Fibroblast of pulmonary artery (primary cell): ENCODE measurements at regions not wholly inside any gene's neighbourhood (a gene's known extent, or its start where the extent isn't known, plus 50 kb on each side); places are given as distances from the start of the nearest gene placed in this dataset.

Source experiments
- DNase-seq: peaks from one replicate; pipeline ENCODE4 v3.0.0-alpha.2; 2010; ENCODE audit warnings: low read depth
- H3K4me3 ChIP-seq: replicated peaks from 2 replicates; pipeline ENCODE4 v1.5.1; 2011; ENCODE audit warnings: low read depth, mild to moderate bottlenecking, control low read depth, low read length, moderate library complexity
- TF ChIP-seq, protein P1 (sequence below): IDR thresholded peaks from 2 replicates; pipeline ENCODE4 v1.5.1; 2011; ENCODE audit warnings: mild to moderate bottlenecking, control low read depth, low read length, inconsistent platforms; ENCODE audit errors: missing control alignments

DNA sequence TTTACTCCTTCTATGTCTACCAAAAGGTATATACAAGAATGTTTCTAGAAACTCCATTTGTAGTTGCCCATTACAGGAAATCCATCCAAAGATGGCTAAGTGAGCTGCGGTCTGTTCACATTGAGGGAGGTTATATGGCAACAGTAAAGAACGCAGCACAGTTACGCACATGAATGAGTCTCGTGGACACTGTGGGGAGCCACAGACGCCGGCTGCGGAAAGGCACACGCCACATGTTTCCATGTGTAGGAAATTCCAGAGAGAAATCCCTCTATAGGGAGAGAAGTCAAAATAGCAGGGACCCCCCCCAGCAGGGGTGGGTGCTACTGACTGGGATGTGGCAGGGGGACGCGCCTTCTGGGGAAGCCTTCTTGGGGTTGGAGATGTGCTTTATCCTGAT, 139.0 kb upstream of the NCOR2 start:
- no peak for DNase-seq
- TF ChIP-seq, protein P1, sequence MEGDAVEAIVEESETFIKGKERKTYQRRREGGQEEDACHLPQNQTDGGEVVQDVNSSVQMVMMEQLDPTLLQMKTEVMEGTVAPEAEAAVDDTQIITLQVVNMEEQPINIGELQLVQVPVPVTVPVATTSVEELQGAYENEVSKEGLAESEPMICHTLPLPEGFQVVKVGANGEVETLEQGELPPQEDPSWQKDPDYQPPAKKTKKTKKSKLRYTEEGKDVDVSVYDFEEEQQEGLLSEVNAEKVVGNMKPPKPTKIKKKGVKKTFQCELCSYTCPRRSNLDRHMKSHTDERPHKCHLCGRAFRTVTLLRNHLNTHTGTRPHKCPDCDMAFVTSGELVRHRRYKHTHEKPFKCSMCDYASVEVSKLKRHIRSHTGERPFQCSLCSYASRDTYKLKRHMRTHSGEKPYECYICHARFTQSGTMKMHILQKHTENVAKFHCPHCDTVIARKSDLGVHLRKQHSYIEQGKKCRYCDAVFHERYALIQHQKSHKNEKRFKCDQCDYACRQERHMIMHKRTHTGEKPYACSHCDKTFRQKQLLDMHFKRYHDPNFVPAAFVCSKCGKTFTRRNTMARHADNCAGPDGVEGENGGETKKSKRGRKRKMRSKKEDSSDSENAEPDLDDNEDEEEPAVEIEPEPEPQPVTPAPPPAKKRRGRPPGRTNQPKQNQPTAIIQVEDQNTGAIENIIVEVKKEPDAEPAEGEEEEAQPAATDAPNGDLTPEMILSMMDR = no peak
- H3K4me3 ChIP-seq = no peak overlapping the region

DNA sequence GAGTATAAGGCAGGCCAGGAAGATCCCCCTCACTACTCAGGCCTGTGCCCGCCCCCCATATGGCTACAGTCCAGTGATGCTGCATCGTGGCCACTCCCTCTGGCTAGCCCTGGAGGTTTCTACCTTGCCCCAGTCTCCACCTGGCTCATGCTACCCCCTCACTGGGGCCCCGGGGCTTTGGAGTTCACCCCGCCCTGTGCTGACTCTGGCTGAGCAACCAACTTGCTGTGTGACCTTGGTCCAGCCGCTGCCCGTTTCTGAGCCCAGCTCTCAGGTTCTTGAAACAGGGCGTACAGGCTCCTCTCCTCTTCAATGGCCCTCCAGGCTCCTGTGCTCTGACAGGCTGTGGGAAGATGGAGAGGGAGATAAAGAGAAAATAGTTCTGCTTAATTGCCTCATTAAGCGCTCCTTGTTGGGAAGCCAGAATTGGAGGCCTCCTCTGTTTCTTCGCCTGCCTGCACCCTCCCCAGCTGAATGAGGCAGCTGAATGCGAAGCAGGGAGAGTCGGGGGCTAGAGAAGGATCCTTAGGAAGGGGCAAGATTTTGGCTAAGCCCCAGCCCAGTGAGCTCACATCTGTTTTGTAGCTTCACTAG, 138.2 kb upstream of the NCOR2 start:
- DNase-seq = no peak
- no peak overlapping the region for H3K4me3 ChIP-seq
- TF ChIP-seq, protein P1 = no peak

DNA sequence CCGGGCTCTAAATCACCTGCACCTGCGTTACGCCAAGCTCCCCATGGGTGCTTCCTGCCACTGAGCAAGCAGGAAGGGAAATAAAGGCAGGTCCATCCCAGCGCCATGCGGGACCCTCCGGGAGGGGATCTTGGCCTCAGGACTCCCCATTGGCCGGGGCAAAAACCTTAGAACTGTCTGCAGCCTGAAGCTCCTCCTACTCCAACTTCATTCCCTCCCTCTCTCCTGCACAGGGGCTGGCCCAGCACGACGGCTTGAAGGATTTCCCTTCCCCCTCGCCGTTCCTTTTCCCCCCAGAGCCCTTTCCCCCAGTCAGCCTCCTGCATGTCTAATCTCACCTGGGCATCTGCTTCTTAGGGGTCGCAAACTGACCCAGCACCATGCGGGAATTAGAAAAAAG, 137.2 kb upstream of the NCOR2 start:
- TF ChIP-seq, protein P1 = no peak
- no peak overlapping the region for H3K4me3 ChIP-seq
- no peak for DNase-seq

DNA sequence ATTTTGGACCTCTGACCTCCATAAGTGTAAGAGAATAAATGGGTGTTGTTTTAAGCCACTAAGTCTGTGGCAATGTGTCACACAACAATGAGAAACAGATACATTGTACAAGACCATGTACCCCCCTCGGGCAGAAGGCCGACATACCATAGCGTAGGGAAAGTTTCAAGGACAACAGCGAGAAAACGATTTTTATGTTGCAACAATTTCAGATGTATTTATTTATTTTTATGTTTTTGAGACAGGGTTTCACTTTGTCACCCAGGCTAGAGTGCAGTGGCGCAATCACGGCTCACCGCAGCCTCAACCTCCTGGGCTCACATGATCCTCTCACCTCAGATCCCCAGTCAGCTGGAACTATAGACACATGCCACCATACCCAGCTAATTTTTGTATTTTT, 136.4 kb upstream of the NCOR2 start:
- TF ChIP-seq, protein P1 = no peak
- H3K4me3 ChIP-seq = no peak overlapping the region
- no peak for DNase-seq

DNA sequence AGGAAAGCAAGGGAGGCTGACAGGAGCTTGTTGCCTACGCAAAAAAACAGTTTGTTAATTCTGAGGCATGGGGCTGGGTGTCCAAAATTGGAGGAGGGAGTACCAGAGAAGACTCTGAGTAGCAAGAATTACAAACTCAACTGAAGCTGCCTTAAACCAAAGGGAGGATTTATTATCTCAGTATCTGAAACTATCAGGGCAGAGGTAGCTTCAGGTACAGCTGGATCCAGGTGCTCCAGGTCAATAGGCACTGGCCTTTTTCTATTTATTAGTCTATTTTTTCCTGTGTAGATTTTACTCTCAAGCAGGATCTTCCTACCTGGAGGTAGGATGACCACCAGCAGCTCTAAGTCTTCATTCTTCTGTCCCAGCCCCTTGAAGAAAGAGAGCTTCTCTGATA, 135.3 kb upstream of the NCOR2 start:
- TF ChIP-seq, protein P1 = no peak
- no peak overlapping the region for H3K4me3 ChIP-seq
- no peak for DNase-seq

DNA sequence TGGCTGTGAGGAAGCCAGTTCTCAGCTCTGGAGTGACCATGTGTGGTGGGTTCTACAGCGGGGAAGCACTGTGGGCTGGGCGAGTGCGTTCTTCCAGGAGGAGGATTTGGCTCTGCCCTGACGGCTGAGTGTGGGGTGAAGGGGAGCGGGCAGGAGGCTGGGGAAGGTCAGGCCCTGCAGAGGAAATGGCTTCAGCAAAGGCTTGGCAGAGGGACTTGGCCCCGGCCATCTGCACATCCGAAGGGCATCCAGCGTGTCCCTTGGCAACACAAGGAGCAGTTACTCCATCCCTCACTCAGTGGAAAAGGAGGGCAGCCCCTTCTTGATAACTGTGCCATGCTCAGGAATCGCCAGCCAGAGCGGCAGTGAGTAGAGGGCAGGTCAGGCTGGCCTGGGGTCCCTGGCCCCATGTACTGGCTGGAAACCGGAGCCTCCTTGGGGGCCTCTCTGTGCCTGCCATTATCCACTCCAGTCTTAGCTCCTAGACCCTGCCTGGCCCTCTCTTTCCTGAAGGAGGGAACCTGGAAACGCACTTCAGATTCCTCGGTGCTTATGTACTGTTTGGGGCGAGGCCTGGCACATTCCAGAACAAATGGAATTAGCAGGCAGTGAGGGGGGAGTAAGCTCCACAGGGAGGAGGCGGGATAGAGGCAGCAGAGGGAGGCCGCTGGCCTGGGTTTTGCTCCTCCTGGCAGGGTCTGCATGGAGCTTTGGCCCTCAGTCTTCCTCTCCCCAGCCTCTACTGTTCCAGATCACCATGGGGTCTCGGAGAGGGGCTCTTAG, 133.6 kb upstream of the NCOR2 start:
- peak; percentile 73 for DNase-seq
- TF ChIP-seq, protein P1 = no peak
- H3K4me3 ChIP-seq = no peak overlapping the region

DNA sequence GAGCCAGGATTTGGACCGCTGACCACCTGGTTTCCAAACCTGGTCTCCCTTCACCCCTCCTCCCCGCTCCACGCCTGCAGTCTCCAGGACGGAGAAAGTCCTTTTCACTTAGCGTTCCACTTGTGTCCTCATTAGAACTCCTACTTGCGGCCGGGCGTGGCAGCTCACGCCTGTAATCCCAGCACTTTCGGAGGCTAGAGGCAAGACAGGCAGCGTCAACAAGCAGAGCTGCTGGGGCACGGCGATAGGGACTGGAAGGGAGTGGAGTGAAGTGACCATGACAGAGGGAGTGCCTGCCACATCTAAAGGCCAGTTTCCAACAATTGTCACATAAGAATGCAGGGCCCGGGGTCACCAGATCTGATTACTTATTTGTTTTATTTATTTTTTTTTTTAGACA, 132.5 kb upstream of the NCOR2 start:
- DNase-seq = no peak
- no peak overlapping the region for H3K4me3 ChIP-seq
- TF ChIP-seq, protein P1 = no peak
